ENCODE measurements at regions not wholly inside any gene's neighbourhood (a gene's known extent, or its start where the extent isn't known, plus 50 kb on each side); places are given as distances from the start of the nearest gene placed in this dataset.

- TF ChIP-seq POLR2A (IDR thresholded peaks at IDR 0.05): no peak
- TF ChIP-seq CTCF (IDR thresholded peaks at IDR 0.05): no peak
- no peak for TF ChIP-seq POLR2AphosphoS5 (IDR thresholded peaks at IDR 0.05)
Measured at GRCh38 chr3:159005137-159005536, 203.3 kb downstream of the MFSD1 start.
